ENCODE measurements at regions not wholly inside any gene's neighbourhood (a gene's known extent, or its start where the extent isn't known, plus 50 kb on each side); places are given as distances from the start of the nearest gene placed in this dataset.
"Not testable (repeated sequence)": the region's sequence is repeated elsewhere in the genome, so short reads cannot be mapped to it uniquely, and the experiment has no call there.

DNA sequence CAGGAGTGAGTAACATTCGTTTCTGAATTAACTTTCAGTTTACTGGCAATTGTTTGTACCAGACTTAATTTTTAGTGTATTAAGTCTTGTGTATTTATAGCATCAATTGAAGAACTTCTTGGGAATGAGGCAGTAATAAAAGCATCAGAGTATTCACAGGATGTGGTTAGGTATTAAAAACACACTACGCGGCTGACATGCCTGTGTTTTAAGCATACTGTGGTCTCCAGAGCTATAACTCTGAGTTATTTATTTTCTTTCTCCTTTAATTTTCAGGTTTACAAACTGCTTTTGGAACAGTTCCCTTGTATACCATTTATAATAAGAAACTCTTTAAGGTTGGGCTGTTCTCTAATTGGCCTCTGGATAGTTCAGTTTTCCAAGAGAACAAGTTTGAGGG lies 626.1 kb upstream of the NRG3 start:
- peak in 1 of 2 experiments; percentile 1 for DNase-seq (ENCODE audit: low read depth in 2 of 2)

DNA sequence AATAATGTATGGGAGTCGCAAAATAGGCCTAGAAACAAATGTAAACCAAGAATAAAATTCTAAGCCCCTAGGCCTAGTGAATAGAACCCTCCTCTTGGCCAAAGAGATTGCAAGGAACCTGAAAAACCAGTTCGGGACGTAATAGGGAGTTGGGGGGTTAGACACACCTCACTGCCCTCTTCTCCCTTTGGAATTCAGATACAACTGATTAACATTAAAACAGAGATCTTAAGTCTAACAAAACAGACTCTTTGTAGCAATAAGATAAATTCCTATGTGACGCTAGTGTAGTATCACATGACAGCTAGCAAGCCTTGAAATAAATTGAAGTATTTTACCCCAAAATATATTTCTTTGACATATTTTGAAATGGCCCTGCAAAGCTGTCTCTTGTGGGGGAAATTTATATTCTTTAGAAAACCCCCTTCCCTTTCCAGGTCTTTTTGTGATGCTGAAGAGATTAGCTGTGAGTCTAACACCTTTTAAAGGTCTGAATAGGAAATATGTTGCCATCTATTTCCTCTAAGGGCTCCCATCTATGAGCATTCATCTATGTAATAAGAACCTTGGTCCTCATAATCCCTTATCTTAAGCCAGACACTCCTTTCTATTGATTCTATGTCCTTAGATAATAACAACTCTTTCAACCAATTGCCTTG lies 623.4 kb upstream of the NRG3 start:
- no peak for DNase-seq (ENCODE audit: low read depth in 2 of 2)

DNA sequence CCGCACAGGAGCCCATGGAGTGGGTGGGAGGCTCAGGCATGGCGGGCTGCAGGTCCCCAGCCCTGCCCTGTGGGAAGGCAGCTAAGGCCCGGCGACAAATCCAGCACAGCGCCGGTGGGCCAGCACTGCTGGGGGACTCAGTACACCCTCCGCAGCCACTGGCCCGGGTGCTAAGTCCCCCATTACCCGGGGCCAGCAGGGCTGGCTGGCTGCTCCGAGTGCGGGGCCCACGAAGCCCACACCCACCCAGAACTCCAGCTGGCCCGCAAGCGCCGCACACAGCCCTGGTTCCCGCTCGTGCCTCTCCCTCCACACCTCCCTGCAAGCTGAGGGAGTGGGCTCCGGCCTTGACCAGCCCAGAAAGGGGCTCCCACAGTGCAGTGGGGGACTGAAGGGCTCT lies 610.0 kb upstream of the NRG3 start:
- DNase-seq (ENCODE audit: low read depth in 2 of 2) = not testable (repeated sequence)

DNA sequence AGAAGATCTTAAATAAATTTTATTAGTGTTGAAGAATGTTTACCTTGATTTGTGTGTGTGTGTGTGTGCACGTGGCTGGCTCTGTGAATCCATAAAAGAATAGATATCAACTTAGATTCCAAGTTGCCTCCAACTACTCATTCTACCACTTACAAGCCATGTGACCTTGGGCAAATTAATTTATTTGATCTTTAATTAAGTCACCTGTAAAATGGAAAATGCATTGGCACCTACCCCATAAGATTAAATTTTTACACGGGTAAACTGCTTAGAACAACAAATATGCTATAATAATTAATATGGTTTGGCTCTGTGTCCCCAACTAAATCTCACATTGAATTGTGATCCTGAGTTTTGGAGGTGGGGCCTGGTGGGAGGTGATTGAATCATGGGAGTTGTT lies 604.9 kb upstream of the NRG3 start:
- no peak for DNase-seq (ENCODE audit: low read depth in 2 of 2)

DNA sequence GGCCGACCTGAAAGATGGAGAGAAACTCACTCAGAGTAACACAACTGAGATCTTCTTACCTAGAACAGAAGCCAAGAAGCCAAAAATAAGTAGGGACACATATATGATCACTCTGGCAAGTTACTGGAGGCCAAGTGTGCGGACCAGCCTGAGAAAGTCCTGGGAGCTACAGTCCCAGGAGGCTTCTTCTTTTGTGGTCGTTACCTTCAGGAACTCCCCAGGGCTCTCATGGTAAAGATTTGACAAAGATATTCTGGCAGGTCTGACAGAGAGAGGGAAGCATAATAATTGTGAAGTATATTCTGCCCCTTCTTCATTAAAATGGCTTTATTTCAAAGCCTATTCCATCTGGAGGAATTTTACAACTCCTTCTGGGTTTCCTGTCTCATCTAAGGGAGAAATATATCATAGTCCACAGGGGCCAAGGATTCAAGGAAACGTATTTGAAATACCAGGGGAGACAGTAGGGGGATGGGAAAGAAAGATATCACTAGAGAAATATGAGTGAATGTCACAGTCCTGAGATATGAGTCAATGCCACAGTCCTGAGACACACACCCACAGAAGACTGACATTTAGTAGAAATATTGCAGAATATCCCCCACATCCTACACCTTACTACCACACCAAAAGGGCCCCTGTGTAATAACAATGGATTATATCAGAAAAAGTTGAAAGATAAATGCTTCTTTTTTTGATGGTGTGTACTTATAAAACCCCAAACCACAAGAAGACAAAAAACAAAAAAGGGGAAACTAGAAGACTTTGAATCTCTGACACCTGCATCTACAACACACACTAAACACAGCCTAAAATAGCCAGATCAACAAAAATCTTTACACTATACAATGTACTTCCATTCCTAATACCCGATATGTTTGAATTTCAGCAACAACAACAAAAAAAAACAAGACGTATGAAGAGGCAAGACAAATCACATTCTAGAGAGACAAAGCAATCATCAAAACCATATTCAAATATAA lies 594.2 kb upstream of the NRG3 start:
- DNase-seq (ENCODE audit: low read depth in 2 of 2) = no peak

DNA sequence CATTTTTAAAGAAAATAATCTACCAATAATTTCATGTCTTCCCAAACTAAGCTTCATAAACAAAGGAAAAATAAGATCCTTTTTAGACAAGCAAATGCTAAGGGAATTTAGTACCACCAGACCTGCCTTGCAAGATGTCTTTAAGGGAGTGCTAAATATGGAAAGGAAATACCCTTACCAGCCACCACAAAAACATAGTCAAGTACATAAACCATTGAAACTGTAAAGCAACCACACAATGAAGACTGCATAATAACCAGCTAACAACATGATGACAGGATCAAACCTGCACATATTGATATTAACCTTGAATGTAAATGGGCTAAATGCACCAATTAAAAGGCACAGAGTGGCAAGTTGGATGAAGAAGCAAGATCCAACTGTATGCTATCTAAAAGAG lies 586.5 kb upstream of the NRG3 start:
- no peak for DNase-seq (ENCODE audit: low read depth in 2 of 2)

DNA sequence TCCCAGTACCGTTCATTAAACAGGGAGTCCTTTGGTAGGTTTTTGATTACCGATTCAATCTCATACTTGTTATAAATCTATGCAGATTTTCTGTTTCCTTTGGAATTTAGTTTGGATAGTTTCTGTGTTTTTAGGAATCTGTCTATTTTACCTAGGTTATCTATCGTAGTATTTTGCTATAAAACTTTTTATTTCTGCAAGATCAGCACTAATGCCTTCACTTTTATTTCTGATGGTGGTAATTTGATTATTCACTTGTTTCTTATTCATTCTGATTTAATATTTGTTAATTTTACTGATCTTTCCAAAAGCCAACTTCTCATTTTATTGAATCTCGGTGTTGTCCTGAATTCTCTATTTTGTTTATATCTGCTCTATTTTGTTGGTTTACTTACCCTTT lies 577.7 kb upstream of the NRG3 start:
- no peak for DNase-seq (ENCODE audit: low read depth in 2 of 2)

DNA sequence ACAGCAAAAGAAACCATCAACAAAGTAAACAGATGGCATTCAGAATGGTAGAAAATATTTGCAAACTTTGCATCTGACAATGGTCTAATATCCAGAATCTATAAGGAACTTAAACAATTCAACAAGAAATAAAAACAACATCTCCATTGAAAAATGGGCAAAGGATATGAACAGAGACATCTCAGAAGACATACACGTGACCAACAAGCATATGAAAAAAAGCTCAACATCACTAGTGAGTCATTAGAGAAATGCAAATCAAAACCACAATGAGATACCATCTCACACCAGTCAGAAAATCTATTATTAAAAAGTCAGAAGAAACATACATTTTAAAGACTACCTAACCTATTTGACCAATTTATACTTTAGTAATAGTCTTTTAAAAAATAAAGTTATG lies 571.3 kb upstream of the NRG3 start:
- DNase-seq (ENCODE audit: low read depth in 2 of 2) = no peak

DNA sequence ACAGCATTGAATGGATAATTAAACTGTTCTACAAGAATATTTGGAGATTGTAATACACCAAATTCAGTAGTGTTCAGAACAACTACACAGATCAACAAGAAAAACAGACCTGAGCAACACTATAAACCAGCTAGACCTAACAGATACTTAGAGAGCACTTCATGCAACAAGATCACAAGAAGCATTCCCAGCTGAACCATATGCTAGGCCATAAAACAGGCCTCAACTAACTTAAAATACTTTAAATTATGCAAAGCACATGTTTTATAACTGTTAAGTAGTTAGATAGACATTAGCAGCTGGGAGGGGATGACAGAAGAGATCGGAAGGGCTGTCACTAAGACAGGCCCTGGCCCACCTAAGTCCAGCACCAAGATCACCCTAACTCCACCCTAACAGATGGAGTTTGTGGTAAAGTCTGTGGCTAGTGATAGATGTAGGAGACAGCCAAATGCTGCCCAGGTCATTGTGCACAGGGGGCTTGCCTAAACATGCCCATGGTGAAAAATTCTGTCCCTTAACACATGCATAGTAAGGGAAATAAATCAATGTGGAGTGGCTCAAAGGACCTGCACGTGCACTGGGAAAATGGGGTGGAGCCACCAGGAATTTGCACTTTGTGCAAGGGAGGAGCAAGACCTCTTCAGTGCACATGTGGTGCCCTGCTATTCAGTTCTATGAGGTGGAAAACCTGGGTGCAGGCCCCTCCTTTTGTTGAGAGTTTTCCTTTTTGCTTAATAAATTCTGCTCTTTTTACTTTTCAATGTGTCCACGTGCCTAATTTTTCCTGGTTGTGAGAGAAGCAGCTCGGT lies 567.8 kb upstream of the NRG3 start:
- no peak for DNase-seq (ENCODE audit: low read depth in 2 of 2)

DNA sequence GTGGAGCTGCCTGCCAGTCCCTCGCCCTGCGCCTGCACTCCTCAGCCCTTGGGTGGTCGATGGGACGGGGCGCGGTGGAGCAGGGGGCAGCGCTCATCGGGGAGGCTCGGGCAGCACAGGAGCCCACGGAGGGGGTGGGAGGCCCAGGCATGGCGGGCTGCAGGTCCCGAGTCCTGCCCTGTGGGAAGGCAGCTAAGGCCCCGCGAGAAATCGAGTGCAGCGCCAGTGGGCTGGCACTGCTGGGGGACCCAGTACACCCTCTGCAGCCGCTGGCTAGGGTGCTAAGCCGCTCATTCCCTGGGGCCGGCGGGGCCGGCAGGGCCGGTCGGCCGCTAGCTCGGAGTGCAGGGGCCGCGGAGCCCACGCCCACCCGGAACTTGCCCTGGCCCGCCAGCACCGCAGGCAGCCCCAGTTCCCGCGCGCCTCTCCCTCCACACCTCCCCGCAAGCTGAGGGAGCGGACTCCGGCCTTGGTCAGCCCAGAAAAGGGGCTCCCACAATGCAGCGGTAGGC lies 565.9 kb upstream of the NRG3 start:
- no peak for DNase-seq (ENCODE audit: low read depth in 2 of 2)

DNA sequence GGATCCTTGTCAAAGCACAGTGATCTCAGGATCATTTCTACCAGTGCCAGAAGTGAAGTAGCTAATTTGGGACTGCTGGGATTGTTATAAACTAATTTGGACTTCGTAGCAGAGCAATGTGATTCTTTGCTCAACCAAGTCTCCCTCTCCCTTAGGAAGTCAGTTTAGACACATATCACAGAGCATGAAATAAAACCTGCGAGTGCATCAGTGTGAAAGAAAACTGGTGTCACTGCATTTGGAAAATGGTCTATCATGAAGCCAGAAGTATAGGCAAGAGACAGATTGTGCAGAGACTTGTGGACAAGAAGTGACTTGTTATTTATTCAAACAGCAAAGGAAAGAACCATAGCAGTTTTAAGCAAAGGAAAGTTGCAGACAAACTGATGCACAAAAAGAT lies 560.5 kb upstream of the NRG3 start:
- no peak for DNase-seq (ENCODE audit: low read depth in 2 of 2)

DNA sequence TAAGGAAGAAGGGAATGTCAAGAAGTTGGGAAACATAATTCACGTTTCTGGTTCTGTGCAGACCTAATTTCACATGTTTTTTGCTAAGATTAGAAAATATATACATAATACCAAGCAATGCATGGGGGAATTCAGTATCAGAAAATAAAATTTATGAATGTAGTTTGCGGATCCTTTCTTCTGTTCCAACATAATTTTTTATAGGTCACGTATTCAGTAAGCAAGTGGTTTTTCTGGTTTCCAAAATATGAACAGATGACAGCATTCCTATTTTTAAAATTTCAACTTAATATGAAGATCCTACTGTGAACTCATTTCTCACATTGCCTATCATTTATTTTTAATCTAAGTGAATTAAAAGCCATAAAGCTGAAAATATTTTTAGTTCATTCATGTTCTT lies 560.0 kb upstream of the NRG3 start:
- DNase-seq (ENCODE audit: low read depth in 2 of 2) = no peak

DNA sequence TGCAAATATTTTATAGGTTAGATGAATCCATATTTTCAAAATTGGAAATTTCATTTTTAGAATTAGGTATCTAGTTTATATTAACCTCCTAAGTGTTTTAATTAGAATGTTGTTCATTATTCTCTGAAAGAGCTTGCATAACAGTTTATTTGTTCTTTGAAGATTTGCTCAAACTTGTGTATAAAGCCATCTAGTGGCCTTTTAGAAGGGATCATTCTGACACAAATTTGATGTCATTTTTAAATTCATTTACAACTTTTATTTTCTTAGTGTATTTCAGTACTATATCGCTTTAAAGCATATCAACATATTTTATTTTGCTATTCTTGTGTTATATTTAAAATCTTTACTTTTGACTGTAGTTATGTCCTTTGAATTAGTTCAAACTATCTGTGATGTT lies 527.0 kb upstream of the NRG3 start:
- DNase-seq (ENCODE audit: low read depth in 2 of 2) = no peak

DNA sequence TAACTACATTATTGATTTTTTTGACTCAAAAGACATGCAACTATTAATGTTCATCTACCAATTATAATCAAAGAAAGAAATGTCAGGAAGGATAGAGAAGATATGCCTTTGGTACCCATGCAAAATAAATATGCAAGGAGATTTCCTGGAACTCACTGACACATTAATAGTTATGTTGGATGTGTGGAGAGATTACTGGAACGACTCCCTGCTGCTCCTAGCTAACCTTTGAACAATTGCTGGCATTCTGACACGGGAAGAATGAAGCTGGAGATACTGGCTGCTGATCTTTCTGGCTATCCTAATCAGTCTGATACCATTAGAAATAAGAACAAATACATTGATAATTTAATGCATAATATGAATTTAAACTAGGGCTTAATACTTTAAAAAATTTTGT lies 507.9 kb upstream of the NRG3 start:
- DNase-seq (ENCODE audit: low read depth in 2 of 2) = no peak

DNA sequence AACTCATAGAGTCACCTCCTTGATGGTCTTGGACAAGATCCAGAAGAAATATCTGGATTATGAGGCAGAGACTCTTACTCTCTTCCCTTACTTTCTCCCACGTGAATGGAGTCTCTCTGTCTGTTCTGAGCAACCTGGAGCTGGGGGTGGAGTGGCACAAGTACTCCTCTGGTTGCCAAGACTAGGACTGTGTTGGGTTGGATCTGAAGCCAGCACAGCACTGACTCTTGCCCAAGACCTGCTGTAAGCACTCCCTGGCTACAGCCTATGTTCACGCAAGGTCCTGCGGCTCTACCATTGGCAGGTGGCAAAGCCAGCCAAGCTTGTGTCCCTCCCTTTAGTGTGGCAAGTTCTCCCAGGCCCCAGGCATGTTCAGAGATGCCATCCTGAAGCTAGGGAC lies 488.2 kb upstream of the NRG3 start:
- no peak for DNase-seq (ENCODE audit: low read depth in 2 of 2)

DNA sequence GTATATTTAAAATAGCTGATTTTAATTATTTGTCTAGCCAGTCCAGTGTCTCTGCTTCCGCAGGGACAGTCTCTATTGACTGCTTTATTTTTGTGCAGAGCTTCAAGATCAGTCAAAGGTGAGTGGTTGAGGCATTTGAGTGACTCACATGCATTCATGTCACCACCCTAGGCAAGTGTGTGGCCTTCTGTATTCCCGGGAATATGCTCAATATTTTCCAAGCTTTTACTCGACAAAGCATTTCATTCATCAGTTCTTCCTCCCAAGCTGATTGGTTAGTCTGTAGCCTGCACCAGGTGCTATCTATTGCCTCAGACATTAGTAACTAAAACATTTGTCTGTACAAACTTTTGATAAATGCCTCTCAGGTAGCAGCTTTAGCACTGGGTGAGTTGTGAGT lies 471.5 kb upstream of the NRG3 start:
- no peak for DNase-seq (ENCODE audit: low read depth in 2 of 2)

DNA sequence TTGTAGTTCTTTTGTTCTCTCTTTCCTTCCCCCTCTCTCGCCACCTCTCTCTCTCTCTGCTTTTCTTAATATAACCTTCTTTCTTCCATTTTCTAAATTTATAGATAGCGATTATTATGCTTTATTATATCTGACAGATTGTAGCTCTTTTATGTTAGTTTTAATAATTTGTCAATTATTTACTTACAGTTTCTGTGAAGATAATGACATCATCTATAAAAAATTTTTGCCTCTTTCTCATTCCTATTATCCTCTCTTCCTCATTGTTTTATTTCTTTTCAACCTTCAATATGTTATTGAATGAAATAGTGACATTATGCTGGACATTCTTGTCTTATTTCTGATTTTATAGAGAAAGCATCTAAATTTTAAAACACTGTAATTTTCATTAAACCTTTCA lies 469.6 kb upstream of the NRG3 start:
- DNase-seq (ENCODE audit: low read depth in 2 of 2) = no peak

DNA sequence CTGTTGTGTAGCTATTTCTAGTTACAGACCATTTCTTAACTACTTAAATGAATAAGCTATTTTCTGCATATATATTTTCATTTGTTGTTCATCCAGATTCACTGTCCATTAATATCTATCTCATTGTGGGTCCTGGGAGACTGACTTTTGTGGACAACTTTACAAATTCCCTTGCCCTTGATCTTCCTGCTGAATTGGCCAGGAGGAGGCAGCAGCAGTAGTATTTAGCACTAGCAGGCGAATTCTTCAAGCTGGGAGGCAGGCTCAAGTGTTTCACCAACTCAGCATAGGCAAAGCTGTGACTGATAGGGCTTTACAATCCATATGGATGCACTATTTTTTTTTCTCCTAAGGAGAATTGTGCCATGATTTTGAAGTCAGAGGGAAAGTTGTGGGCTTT lies 461.0 kb upstream of the NRG3 start:
- DNase-seq (ENCODE audit: low read depth in 2 of 2) = no peak

DNA sequence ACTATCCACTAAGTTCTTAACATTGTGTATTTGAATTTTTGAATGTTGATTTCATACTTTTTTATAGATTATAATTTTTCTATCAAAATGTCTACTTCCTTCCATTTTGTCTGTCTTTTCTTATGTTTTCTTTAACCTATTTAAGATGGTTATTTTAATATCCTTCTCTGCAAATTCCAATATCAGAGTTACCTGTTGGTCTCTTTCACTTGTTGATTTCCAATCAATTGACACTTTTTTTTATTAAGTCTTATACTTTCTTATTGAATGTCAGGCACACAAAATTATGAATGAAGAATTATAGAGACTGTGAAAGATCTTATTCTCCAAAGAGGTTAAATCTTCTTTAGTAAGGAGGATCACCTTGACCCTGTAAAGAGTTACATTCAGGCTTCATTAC lies 448.3 kb upstream of the NRG3 start:
- DNase-seq (ENCODE audit: low read depth in 2 of 2) = no peak

DNA sequence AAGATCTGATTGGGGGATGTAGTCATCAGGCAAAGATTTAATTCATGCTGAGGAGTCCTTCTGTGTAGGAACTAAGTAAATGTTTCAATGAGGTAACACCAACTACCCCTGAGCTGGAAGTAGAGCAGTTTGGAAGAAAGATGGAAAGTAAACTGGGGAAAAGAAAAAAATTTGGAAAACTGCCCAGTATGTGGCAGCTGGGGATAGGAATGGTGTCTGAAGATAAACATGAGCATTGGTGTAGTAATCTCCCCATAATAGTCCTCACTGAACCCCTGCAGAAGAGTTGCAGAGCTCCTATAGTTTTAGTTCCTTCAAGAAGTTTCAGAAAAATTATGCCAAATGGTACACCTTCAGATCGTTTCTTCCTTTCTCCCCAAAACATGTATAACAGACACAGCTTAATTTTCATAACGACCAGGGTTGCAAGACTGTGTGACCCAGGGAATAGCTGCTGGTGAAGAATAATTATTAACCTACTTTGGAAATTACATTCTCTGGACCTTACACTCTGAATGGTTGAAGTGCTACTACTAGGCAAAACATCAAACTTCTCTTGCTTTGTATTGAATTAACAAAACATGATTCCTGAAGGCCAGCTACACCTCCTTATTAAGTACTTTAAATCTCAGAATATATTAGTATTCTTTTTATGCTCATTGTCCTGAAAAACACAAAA lies 446.4 kb upstream of the NRG3 start:
- DNase-seq (ENCODE audit: low read depth in 2 of 2) = no peak

DNA sequence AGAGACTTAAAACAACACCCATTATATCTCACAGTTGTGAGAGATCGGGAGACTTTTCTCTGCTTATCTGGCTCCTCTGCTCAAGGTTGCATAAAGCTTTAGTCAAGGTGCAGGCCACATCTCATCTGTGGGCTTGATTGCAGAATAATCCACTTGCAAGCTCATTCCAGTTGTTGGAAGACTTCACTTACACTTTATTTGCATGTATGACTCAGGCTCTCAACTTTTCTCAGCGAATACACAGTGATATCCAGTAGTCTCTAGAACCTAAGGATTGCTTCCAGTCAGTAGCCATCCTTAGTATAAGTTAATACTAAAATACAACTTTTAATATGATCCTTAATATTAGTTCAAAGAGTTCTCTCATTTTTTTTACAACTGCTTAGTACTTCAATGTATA lies 435.5 kb upstream of the NRG3 start:
- DNase-seq (ENCODE audit: low read depth in 2 of 2) = no peak

DNA sequence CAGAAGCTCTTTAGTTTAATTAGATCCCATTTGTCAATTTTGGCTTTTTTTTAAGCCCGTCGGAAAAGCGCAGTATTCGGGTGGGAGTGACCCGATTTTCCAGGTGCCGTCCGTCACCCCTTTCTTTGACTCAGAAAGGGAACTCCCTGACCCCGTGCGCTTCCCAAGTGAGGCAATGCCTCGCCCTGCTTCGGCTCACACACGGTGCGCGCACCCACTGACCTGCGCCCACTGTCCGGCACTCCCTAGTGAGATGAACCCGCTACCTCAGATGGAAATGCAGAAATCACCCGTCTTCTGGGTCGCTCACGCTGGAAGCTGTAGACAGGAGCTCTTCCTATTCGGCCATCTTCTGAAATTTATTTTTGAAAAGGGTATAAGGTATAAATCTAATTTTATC lies 433.4 kb upstream of the NRG3 start:
- not testable (repeated sequence) for DNase-seq (ENCODE audit: low read depth in 2 of 2)
